ENCODE measurements at regions not wholly inside any gene's neighbourhood (a gene's known extent, or its start where the extent isn't known, plus 50 kb on each side); places are given as distances from the start of the nearest gene placed in this dataset.
"Not testable (repeated sequence)": the region's sequence is repeated elsewhere in the genome, so short reads cannot be mapped to it uniquely, and the experiment has no call there.

DNA sequence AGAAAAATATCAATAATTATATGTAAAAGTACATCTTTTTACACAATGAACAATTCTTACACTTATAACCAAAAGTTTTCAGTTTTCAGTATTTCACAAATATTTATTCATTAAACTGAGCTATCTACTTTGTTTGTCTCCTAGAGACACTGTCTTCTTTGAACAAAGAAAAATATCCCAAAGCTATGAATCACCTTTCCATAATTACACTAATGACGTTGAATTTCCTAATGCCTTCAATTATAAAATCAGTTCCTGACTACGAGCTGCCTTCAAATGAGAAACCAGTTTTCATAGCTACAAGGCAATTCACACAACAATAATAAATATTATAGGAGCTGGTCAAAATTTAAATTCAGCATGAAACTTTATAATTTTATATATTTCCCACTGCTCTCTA is 201.8 kb upstream of the BRINP3 start:
- no peaks in the 10 kb centered on the region for H3K27me3 ChIP-seq
- H3K9me3 ChIP-seq = peaks cover 0 to under 1% of the 10 kb centered on the region in 2 donors
- no peak overlapping the region for H3K4me3 ChIP-seq
- intact Hi-C loops (cut with DNase I; ENCODE audit: low total_unique reads) = no loop called here
- no peaks in the 10 kb centered on the region for H3K36me3 ChIP-seq
- TF ChIP-seq POLR2AphosphoS5 (IDR thresholded peaks at IDR 0.05) (no peak), POLR2A (IDR thresholded peaks at IDR 0.05) (no peak)
- TF ChIP-seq, protein P1, sequence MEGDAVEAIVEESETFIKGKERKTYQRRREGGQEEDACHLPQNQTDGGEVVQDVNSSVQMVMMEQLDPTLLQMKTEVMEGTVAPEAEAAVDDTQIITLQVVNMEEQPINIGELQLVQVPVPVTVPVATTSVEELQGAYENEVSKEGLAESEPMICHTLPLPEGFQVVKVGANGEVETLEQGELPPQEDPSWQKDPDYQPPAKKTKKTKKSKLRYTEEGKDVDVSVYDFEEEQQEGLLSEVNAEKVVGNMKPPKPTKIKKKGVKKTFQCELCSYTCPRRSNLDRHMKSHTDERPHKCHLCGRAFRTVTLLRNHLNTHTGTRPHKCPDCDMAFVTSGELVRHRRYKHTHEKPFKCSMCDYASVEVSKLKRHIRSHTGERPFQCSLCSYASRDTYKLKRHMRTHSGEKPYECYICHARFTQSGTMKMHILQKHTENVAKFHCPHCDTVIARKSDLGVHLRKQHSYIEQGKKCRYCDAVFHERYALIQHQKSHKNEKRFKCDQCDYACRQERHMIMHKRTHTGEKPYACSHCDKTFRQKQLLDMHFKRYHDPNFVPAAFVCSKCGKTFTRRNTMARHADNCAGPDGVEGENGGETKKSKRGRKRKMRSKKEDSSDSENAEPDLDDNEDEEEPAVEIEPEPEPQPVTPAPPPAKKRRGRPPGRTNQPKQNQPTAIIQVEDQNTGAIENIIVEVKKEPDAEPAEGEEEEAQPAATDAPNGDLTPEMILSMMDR (IDR thresholded peaks at IDR 0.05) = no peak
- no peak overlapping the region for H3K27ac ChIP-seq
- no peaks in the 10 kb centered on the region for H3K4me1 ChIP-seq
- DNase-seq (ENCODE audit: low spot score in 2 of 2) = no peak

DNA sequence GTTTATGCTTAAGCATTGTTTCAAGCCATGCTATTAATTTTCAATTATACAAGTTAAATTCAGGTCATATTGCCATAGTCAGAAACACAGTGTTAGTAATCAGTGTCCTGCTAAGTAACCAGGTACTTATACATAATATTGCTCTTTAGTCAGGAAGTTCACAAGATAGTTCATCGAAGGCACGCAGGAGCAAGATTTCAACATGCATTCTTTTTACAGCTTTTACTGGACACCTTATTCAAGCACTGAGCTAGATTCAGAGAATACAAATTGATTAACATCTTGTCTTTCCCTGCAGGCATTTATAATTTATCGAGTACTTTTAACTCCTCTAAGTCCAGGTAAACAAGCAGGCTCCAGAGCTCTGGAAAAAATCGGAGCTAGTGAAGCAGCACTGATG is 202.3 kb upstream of the BRINP3 start:
- Histone ChIP-seq H3K9me3 (no peaks in the 10 kb centered on the region), H3K4me3 (no peak overlapping the region), H3K27me3 (no peaks in the 10 kb centered on the region), H3K27ac (no peak overlapping the region), H3K4me1 (no peaks in the 10 kb centered on the region), H3K36me3 (no peaks in the 10 kb centered on the region)
- intact Hi-C loops (cut with DNase I; ENCODE audit: low total_unique reads) = no loop called here
- TF ChIP-seq, protein P1 (IDR thresholded peaks at IDR 0.05) = no peak
- no peak for TF ChIP-seq POLR2A (IDR thresholded peaks at IDR 0.05)
- TF ChIP-seq POLR2AphosphoS5 (IDR thresholded peaks at IDR 0.05) = no peak
- DNase-seq (ENCODE audit: low spot score in 2 of 2) = no peak

DNA sequence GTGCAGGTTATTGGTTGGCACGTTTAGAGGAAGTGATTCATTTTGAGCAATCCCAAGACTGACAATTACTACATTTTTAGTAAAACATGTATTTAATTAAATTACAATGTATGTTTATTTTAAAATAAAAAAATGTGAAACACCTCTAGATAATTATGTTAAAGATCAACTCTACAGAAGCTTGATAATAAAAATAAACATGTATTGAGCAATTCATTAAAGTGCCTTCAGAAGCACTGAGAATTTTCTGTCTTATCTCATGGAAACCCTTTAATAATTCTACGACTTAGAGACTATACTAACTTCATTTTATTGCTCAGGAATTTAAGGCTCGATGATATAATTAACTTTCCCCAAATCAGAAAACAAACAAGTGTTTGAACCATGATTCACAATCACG is 208.0 kb upstream of the BRINP3 start:
- Histone ChIP-seq H3K9me3 (no peaks in the 10 kb centered on the region), H3K36me3 (no peaks in the 10 kb centered on the region), H3K4me1 (no peaks in the 10 kb centered on the region), H3K27me3 (no peaks in the 10 kb centered on the region), H3K27ac (no peak overlapping the region), H3K4me3 (no peak overlapping the region)
- DNase-seq (ENCODE audit: low spot score in 2 of 2) = no peak
- intact Hi-C loops (cut with DNase I; ENCODE audit: low total_unique reads) = no loop called here
- no peak for TF ChIP-seq POLR2A (IDR thresholded peaks at IDR 0.05)
- TF ChIP-seq, protein P1 (IDR thresholded peaks at IDR 0.05) = no peak
- no peak for TF ChIP-seq POLR2AphosphoS5 (IDR thresholded peaks at IDR 0.05)

DNA sequence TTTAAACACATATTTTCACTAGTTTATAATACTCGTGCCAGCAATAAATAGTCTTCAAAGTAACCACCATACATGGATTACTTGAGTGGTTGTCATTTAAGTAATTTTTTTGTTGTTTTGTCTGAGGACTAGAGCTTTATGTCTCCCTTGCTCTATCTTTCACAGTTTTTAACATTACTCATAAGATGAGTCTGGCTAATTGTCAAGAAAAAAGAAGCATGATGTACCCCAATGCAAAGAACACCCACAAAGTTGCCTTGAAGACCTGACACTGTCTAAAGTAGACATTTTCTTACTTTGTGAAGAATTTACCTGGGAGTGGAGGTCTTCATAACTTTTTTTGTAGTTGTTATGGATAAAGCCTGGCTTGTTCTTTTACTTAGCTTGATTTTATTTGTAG is 210.4 kb upstream of the BRINP3 start:
- DNase-seq (ENCODE audit: low spot score in 2 of 2) = no peak
- Histone ChIP-seq H3K27ac (no peak overlapping the region), H3K4me1 (no peaks in the 10 kb centered on the region), H3K4me3 (no peak overlapping the region), H3K27me3 (no peaks in the 10 kb centered on the region), H3K36me3 (no peaks in the 10 kb centered on the region), H3K9me3 (no peaks in the 10 kb centered on the region)
- no peak for TF ChIP-seq POLR2AphosphoS5 (IDR thresholded peaks at IDR 0.05)
- TF ChIP-seq, protein P1 (IDR thresholded peaks at IDR 0.05) = no peak
- TF ChIP-seq POLR2A (IDR thresholded peaks at IDR 0.05) = no peak
- intact Hi-C loops (cut with DNase I; ENCODE audit: low total_unique reads) = no loop called here

DNA sequence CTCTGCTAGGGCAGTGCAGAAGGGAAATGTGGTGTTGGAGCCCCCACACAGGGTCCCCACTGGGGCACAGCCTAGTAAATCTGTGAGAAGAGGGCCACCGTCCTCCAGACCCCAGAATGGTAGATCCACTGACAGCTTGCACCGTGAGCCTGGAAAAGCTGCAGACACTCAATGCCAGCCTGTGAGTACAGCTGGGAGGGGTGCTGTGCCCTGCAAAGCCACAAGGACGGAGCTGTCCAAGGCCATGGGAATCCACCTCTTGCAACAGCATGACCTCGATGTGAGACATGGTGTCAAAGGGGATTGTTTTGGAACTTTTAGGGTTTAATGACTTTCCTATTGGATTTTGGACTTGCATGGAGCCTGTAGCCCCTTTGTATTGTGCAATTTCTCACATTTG is 220.8 kb upstream of the BRINP3 start:
- DNase-seq (ENCODE audit: low spot score in 2 of 2); H3K27ac ChIP-seq; H3K4me3 ChIP-seq; H3K4me1 ChIP-seq; intact Hi-C loops (cut with DNase I; ENCODE audit: low total_unique reads); H3K9me3 ChIP-seq; H3K36me3 ChIP-seq; H3K27me3 ChIP-seq: not testable (repeated sequence)

DNA sequence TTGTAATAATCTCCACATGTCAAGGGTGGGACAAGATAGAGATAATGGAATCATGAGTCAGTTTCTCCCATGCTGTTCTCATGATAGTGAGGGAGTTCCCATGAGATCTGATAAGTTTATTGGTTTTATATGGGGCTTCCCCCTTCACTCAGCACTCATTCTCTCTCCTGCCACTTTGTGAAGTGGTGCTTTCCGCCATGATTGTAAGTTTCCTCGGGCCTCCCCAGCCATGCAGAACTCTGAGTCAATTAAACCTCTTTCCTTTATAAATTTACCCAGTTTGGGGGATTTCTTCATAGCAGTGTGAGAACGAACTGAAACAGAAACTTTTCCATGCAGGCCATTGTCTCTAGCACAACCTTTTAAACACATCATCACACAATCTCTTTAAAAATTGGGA is 221.5 kb upstream of the BRINP3 start:
- intact Hi-C loops (cut with DNase I; ENCODE audit: low total_unique reads) = no loop called here
- no peak for DNase-seq (ENCODE audit: low spot score in 2 of 2)
- TF ChIP-seq, protein P1 (IDR thresholded peaks at IDR 0.05) = no peak
- TF ChIP-seq POLR2A (IDR thresholded peaks at IDR 0.05) (no peak), POLR2AphosphoS5 (IDR thresholded peaks at IDR 0.05) (no peak)
- no peaks in the 10 kb centered on the region for H3K27me3 ChIP-seq
- H3K36me3 ChIP-seq = no peaks in the 10 kb centered on the region
- no peaks in the 10 kb centered on the region for H3K4me1 ChIP-seq
- no peak overlapping the region for H3K27ac ChIP-seq
- no peak overlapping the region for H3K4me3 ChIP-seq
- H3K9me3 ChIP-seq = no peaks in the 10 kb centered on the region
